Vagina (tissue), 2 donors: ENCODE measurements at regions not wholly inside any gene's neighbourhood (a gene's known extent, or its start where the extent isn't known, plus 50 kb on each side); places are given as distances from the start of the nearest gene placed in this dataset.

Experiments used
- CTCF ChIP-seq, 3 experiments: fragments of 450-650 bp in 2 of 3; fragments of 200-600 bp in 1 of 3; sonication (generic) in 1 of 3; IDR thresholded peaks; one replicate each; pipeline ENCODE4 v1.5.1; 2017 to 2019; ENCODE audit warnings: antibody characterized with exemption in 3 of 3, mild to moderate bottlenecking in 2 of 3, moderate library complexity in 2 of 3
- POLR2AphosphoS5 ChIP-seq, 2 donors: sonication (generic); formaldehyde crosslinking; IDR thresholded peaks; one replicate each; pipeline ENCODE4 v1.9.0; 2017; ENCODE audit warnings: antibody characterized with exemption in 2 of 2, mild to moderate bottlenecking in 2 of 2, low read depth in 1 of 2; ENCODE audit not compliant: insufficient read depth in 1 of 2

DNA sequence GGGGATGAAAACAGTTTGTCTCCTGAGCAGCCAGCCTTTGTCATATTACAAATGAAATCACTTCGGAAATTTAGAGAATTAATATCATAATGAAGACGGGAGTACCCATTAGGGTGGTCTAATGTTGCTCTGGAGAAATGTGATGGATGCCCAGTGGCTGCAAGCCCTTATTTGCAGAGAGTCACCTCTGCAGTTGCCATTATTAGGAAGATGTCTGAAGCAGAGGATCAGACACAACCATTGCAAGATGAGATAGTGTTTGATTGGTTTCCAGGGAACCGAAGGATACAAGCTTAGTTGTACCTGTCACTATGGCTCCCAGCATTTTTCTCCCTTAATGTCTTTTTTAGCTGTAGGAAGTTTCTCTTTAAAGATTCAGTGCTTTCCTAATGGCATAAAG, 272.4 kb downstream of the FIGN start:
- TF ChIP-seq POLR2AphosphoS5 (IDR thresholded peaks at IDR 0.05; ENCODE audit: insufficient read depth in 1 of 2, low read depth in 1 of 2) (no peak), CTCF (IDR thresholded peaks at IDR 0.05) (no peak)
